Neural progenitor cell (in vitro differentiated cells): ENCODE measurements at regions not wholly inside any gene's neighbourhood (a gene's known extent, or its start where the extent isn't known, plus 50 kb on each side); places are given as distances from the start of the nearest gene placed in this dataset.

ENCODE experiments used
- DNase-seq: peaks from one replicate; pipeline ENCODE4 v3.0.0-alpha.2; 2016; ENCODE audit warnings: low spot score
- H2AFZ ChIP-seq: fragments of 200-600 bp; sonication (generic); replicated peaks from 2 replicates; pipeline ENCODE4 v1.6.1; 2016; ENCODE audit warnings: antibody characterized with exemption
- H3F3A ChIP-seq: fragments of 200-600 bp; sonication (generic); 2 replicates; pipeline ENCODE4 v1.6.1; 2016; ENCODE audit warnings: antibody characterized with exemption, low read depth
- H3K27ac ChIP-seq: fragments of 200-600 bp; sonication (generic); 2 replicates; pipeline ENCODE4 v1.5.1; 2016; ENCODE audit warnings: mild to moderate bottlenecking
- H3K27me3 ChIP-seq: fragments of 200-600 bp; sonication (generic); 2 replicates; pipeline ENCODE4 v1.6.1; 2016; ENCODE audit warnings: mild to moderate bottlenecking, moderate library complexity
- H3K36me3 ChIP-seq: fragments of 200-600 bp; sonication (generic); 2 replicates; pipeline ENCODE4 v1.5.1; 2016
- H3K4me1 ChIP-seq: fragments of 200-600 bp; sonication (generic); 2 replicates; pipeline ENCODE4 v1.6.1; 2016; ENCODE audit warnings: mixed run types
- H3K4me2 ChIP-seq: fragments of 200-600 bp; sonication (generic); 2 replicates; pipeline ENCODE4 v1.6.1; 2016
- H3K4me3 ChIP-seq: fragments of 200-600 bp; sonication (generic); 2 replicates; pipeline ENCODE4 v1.5.1; 2016
- H3K79me2 ChIP-seq: fragments of 200-600 bp; sonication (generic); 2 replicates; pipeline ENCODE4 v1.6.1; 2016; ENCODE audit warnings: low read depth
- H3K9ac ChIP-seq: fragments of 200-600 bp; sonication (generic); 2 replicates; pipeline ENCODE4 v1.6.1; 2016
- H3K9me3 ChIP-seq: fragments of 200-600 bp; sonication (generic); 2 replicates; pipeline ENCODE4 v1.5.1; 2016; ENCODE audit warnings: low read depth
- H4K20me1 ChIP-seq: fragments of 200-600 bp; sonication (generic); 2 replicates; pipeline ENCODE4 v1.6.1; 2016; ENCODE audit warnings: low read depth
- H3K27ac Mint-ChIP-seq: 3 replicates; pipeline ENCODE4 v1.8.0; 2021; ENCODE audit warnings: mixed read lengths
- H3K27me3 Mint-ChIP-seq: 2 replicates; pipeline ENCODE4 v1.8.0; 2022; ENCODE audit warnings: low read depth, mild to moderate bottlenecking, inconsistent platforms, moderate library complexity, mixed read lengths; ENCODE audit not compliant: insufficient read depth
- H3K36me3 Mint-ChIP-seq: 3 replicates; pipeline ENCODE4 v1.8.0; 2021; ENCODE audit warnings: mixed read lengths
- H3K4me1 Mint-ChIP-seq: 3 replicates; pipeline ENCODE4 v1.8.0; 2021; ENCODE audit warnings: mixed read lengths
- H3K4me3 Mint-ChIP-seq: 3 replicates; pipeline ENCODE4 v1.8.0; 2021; ENCODE audit warnings: mild to moderate bottlenecking, moderate library complexity, mixed read lengths
- H3K9me3 Mint-ChIP-seq: 3 replicates; pipeline ENCODE4 v1.8.0; 2020; ENCODE audit warnings: mixed read lengths
- EZH2 ChIP-seq: fragments of 200-600 bp; sonication (generic); IDR thresholded peaks from 2 replicates; pipeline ENCODE4 v1.6.1; 2017; ENCODE audit warnings: antibody characterized with exemption, mild to moderate bottlenecking, moderate library complexity
- EZH2phosphoT487 ChIP-seq: fragments of 200-600 bp; sonication (generic); IDR thresholded peaks from 2 replicates; pipeline ENCODE4 v1.6.1; 2017; ENCODE audit warnings: antibody characterized with exemption
- TF ChIP-seq, protein P1 (sequence below): fragments of 200-600 bp; sonication (generic); IDR thresholded peaks from 2 replicates; pipeline ENCODE4 v1.5.1; 2017; ENCODE audit warnings: antibody characterized with exemption, mild to moderate bottlenecking

- no peaks in the 10 kb centered on the region for H4K20me1 ChIP-seq
- H3K36me3 Mint-ChIP-seq, result no peaks in the 10 kb centered on the region
- no peak overlapping the region for H3K9ac ChIP-seq
- no peak overlapping the region for H3K27ac ChIP-seq
- H3K4me2 ChIP-seq, result no peak overlapping the region
- no peak overlapping the region for H2AFZ ChIP-seq
- H3K27ac Mint-ChIP-seq, result peak overlapping the region; percentile 55
- no peaks in the 10 kb centered on the region for H3K9me3 ChIP-seq
- H3K27me3 Mint-ChIP-seq, result peaks cover 2% of the 10 kb centered on the region
- H3K4me1 Mint-ChIP-seq, result peaks cover 19% of the 10 kb centered on the region
- H3K4me3 Mint-ChIP-seq, result no peak overlapping the region
- no peak overlapping the region for H3K4me3 ChIP-seq
- H3F3A ChIP-seq, result no peaks in the 10 kb centered on the region
- TF ChIP-seq EZH2 (no peak), EZH2phosphoT487 (no peak)
- TF ChIP-seq, protein P1, sequence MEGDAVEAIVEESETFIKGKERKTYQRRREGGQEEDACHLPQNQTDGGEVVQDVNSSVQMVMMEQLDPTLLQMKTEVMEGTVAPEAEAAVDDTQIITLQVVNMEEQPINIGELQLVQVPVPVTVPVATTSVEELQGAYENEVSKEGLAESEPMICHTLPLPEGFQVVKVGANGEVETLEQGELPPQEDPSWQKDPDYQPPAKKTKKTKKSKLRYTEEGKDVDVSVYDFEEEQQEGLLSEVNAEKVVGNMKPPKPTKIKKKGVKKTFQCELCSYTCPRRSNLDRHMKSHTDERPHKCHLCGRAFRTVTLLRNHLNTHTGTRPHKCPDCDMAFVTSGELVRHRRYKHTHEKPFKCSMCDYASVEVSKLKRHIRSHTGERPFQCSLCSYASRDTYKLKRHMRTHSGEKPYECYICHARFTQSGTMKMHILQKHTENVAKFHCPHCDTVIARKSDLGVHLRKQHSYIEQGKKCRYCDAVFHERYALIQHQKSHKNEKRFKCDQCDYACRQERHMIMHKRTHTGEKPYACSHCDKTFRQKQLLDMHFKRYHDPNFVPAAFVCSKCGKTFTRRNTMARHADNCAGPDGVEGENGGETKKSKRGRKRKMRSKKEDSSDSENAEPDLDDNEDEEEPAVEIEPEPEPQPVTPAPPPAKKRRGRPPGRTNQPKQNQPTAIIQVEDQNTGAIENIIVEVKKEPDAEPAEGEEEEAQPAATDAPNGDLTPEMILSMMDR, result no peak
- DNase-seq, result no peak
- H3K36me3 ChIP-seq, result no peaks in the 10 kb centered on the region
- peaks cover 11% of the 10 kb centered on the region for H3K9me3 Mint-ChIP-seq
- no peaks in the 10 kb centered on the region for H3K4me1 ChIP-seq
- H3K27me3 ChIP-seq, result no peaks in the 10 kb centered on the region
- no peaks in the 10 kb centered on the region for H3K79me2 ChIP-seq
These were observed 445.5 kb downstream of the EFNB2 start for GRCh38 chr13:106090001-106090400.

DNA sequence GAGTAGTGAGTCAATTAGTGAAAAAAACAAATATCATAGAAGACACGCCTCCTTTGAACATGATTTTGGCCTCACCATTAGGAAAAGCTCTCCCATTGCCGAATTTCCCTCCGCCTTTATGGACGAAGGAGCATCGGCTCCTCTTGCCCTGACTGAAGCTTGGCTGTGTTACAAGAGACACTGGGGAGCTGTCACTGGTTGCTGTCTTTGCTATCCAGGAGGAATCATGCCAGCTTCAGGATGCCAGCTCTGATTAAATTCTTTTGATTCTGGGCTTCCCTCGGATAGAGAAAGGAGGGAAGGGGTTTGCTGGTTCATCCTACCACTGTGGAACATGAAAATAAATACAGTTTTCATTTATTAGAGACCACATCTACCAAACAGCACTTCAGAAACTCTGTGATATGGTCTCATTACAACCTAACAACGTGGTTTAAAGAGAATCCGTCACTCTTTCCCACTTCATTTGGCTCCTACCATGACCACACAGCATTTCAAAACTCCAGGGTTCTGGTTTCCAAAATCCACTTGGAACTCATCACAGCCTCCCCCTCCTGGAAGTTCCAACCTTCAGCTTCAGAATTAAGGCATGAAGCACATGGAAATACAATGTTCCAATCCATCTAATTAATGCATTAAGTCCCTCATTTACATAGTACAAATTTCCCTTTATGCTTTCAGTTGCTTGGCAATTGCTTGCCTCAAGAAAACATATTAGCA lies 446.0 kb downstream of the EFNB2 start:
- Mint-ChIP-seq H3K27ac (peak overlapping the region; percentile 28), H3K4me3 (no peak overlapping the region), H3K36me3 (no peaks in the 10 kb centered on the region), H3K9me3 (peaks cover 11% of the 10 kb centered on the region), H3K4me1 (peaks cover 23% of the 10 kb centered on the region), H3K27me3 (peaks cover 2% of the 10 kb centered on the region)
- H3K79me2 ChIP-seq, result no peaks in the 10 kb centered on the region
- no peaks in the 10 kb centered on the region for H3K36me3 ChIP-seq
- H2AFZ ChIP-seq, result no peak overlapping the region
- no peaks in the 10 kb centered on the region for H3K27me3 ChIP-seq
- no peak for DNase-seq
- no peaks in the 10 kb centered on the region for H3K9me3 ChIP-seq
- H3K4me2 ChIP-seq, result no peak overlapping the region
- peaks cover 5% of the 10 kb centered on the region for H3K4me1 ChIP-seq
- no peak overlapping the region for H3K9ac ChIP-seq
- TF ChIP-seq, protein P1, result no peak
- no peak for TF ChIP-seq EZH2phosphoT487
- no peak for TF ChIP-seq EZH2
- H3K4me3 ChIP-seq, result no peak overlapping the region
- H3F3A ChIP-seq, result no peaks in the 10 kb centered on the region
- H4K20me1 ChIP-seq, result no peaks in the 10 kb centered on the region
- no peak overlapping the region for H3K27ac ChIP-seq

- Histone ChIP-seq H3K4me3 (no peak overlapping the region), H3K27ac (no peak overlapping the region), H3F3A (no peaks in the 10 kb centered on the region), H3K9me3 (no peaks in the 10 kb centered on the region), H3K27me3 (no peaks in the 10 kb centered on the region), H4K20me1 (no peaks in the 10 kb centered on the region), H3K4me2 (no peak overlapping the region), H3K79me2 (no peaks in the 10 kb centered on the region), H3K9ac (no peak overlapping the region), H3K4me1 (peaks cover 5% of the 10 kb centered on the region), H2AFZ (no peak overlapping the region), H3K36me3 (no peaks in the 10 kb centered on the region)
- peaks cover 13% of the 10 kb centered on the region for H3K9me3 Mint-ChIP-seq
- H3K4me3 Mint-ChIP-seq, result no peak overlapping the region
- H3K27me3 Mint-ChIP-seq, result peaks cover 2% of the 10 kb centered on the region
- no peak for TF ChIP-seq EZH2
- TF ChIP-seq EZH2phosphoT487, result no peak
- TF ChIP-seq, protein P1, result no peak
- no peak for DNase-seq
- H3K27ac Mint-ChIP-seq, result no peak overlapping the region
- peaks cover 26% of the 10 kb centered on the region for H3K4me1 Mint-ChIP-seq
- peaks cover 2% of the 10 kb centered on the region for H3K36me3 Mint-ChIP-seq
These were observed 447.4 kb downstream of the EFNB2 start for GRCh38 chr13:106088085-106088484.
